ENCODE measurements at regions not wholly inside any gene's neighbourhood (a gene's known extent, or its start where the extent isn't known, plus 50 kb on each side); places are given as distances from the start of the nearest gene placed in this dataset.
A peak's percentile ranks its signal among the peaks of the same experiment; 100 is the strongest.

DNA sequence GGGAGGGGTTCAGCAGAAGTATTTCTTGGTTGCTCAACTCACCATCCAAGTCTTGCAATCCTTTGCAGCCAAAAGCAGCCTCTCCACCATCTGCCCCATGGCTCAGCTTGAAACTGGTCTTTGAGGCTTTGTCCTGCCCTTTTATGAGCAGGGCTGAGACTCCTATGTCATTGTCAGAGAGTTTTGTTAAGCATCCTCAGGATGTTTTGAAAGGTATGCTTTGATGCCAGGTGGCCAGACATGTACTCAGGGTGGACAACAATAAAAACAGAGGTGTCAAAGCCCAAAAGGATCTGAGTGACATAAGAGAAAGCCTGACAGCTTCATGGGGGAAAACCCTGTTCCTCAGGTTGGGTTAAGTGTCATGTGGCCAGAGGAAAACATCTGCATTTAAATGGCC is 310.5 kb downstream of the PRDM2 start:
- ChIA-PET CTCF (no interaction called here), POLR2A (no interaction called here)
- peak; percentile 24; the same call in 1 of the 2 replicates for ATAC-seq
- H3K4me1 Mint-ChIP-seq: peaks cover 11% of the 10 kb centered on the region
- no peak for DNase-seq (ENCODE audit: low spot score)
- H3K27me3 Mint-ChIP-seq (ENCODE audit: low read depth): peaks cover 14% of the 10 kb centered on the region
- H3K27ac Mint-ChIP-seq: no peak overlapping the region
- peaks cover 18% of the 10 kb centered on the region for H3K9me3 Mint-ChIP-seq
- TF ChIP-seq ZNF671 (CRISPR knock-in tag; IDR thresholded peaks at IDR 0.05) (no peak), E2F4 (CRISPR knock-in tag; IDR thresholded peaks at IDR 0.05; ENCODE audit: borderline replicate concordance, low read depth) (no peak), ESRRA (CRISPR knock-in tag; IDR thresholded peaks at IDR 0.05; ENCODE audit: borderline replicate concordance) (no peak), NFATC4 (CRISPR knock-in tag; IDR thresholded peaks at IDR 0.05) (no peak), SMAD3 (CRISPR knock-in tag; IDR thresholded peaks at IDR 0.05; ENCODE audit: borderline replicate concordance) (no peak), ZNF263 (CRISPR knock-in tag; IDR thresholded peaks at IDR 0.05; ENCODE audit: low read depth) (no peak), NR2C2 (CRISPR knock-in tag; IDR thresholded peaks at IDR 0.05) (no peak), ZMAT4 (CRISPR knock-in tag; IDR thresholded peaks at IDR 0.05) (no peak), SOX15 (CRISPR knock-in tag; IDR thresholded peaks at IDR 0.05) (no peak)
- TF ChIP-seq, protein P1, sequence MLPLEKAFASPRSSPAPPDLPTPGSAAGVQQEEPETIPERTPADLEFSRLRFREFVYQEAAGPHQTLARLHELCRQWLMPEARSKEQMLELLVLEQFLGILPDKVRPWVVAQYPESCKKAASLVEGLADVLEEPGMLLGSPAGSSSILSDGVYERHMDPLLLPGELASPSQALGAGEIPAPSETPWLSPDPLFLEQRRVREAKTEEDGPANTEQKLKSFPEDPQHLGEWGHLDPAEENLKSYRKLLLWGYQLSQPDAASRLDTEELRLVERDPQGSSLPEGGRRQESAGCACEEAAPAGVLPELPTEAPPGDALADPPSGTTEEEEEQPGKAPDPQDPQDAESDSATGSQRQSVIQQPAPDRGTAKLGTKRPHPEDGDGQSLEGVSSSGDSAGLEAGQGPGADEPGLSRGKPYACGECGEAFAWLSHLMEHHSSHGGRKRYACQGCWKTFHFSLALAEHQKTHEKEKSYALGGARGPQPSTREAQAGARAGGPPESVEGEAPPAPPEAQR (CRISPR knock-in tag; IDR thresholded peaks at IDR 0.05): no peak
- TF ChIP-seq, protein P2, sequence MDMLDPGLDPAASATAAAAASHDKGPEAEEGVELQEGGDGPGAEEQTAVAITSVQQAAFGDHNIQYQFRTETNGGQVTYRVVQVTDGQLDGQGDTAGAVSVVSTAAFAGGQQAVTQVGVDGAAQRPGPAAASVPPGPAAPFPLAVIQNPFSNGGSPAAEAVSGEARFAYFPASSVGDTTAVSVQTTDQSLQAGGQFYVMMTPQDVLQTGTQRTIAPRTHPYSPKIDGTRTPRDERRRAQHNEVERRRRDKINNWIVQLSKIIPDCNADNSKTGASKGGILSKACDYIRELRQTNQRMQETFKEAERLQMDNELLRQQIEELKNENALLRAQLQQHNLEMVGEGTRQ (CRISPR knock-in tag; IDR thresholded peaks at IDR 0.05): peak; percentile 40; the same call in 1 of the 2 replicates
- TF ChIP-seq, protein P3, sequence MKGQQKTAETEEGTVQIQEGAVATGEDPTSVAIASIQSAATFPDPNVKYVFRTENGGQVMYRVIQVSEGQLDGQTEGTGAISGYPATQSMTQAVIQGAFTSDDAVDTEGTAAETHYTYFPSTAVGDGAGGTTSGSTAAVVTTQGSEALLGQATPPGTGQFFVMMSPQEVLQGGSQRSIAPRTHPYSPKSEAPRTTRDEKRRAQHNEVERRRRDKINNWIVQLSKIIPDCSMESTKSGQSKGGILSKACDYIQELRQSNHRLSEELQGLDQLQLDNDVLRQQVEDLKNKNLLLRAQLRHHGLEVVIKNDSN (CRISPR knock-in tag; IDR thresholded peaks at IDR 0.05): peak; percentile 17; the same call in 1 of the 2 replicates
- H3K36me3 Mint-ChIP-seq: peaks cover 10% of the 10 kb centered on the region
- H3K4me3 Mint-ChIP-seq: no peak overlapping the region

DNA sequence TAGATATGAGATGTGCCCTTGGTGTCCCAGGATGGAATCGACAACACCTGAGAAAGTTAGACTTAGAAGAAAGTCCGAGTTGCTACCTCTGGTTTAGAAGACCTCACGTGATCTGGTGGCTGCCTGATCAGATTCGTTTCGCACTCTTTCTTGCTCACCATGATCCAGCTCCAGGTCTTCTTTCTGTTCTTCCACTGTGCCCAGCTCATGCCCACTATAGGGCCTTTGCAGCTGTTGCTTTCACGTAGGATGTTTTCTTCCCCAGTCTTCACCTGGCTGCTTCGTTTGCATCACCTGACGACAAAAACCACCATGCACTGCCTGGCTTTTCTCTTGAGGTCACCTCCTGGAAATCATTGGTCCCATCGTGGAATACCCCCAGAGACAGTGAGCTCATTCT is 311.1 kb downstream of the PRDM2 start:
- ChIA-PET CTCF (no interaction called here), POLR2A (no interaction called here)
- ATAC-seq: no peak
- peaks cover 14% of the 10 kb centered on the region for H3K27me3 Mint-ChIP-seq (ENCODE audit: low read depth)
- no peak overlapping the region for H3K27ac Mint-ChIP-seq
- DNase-seq (ENCODE audit: low spot score): no peak
- no peak overlapping the region for H3K4me3 Mint-ChIP-seq
- peak; percentile 48 for TF ChIP-seq PRDM15 (CRISPR knock-in tag; IDR thresholded peaks at IDR 0.05)
- TF ChIP-seq, protein P2 (CRISPR knock-in tag; IDR thresholded peaks at IDR 0.05): no peak
- peaks cover 10% of the 10 kb centered on the region for H3K36me3 Mint-ChIP-seq
- H3K9me3 Mint-ChIP-seq: peaks cover 18% of the 10 kb centered on the region
- H3K4me1 Mint-ChIP-seq: peaks cover 11% of the 10 kb centered on the region
